Left renal pelvis (tissue), 4 donors: ENCODE measurements at regions not wholly inside any gene's neighbourhood (a gene's known extent, or its start where the extent isn't known, plus 50 kb on each side); places are given as distances from the start of the nearest gene placed in this dataset.
"Not testable (repeated sequence)": the region's sequence is repeated elsewhere in the genome, so short reads cannot be mapped to it uniquely, and the experiment has no call there.

Source experiments
- DNase-seq, 4 donors: peaks; one replicate each; pipeline ENCODE4 v3.0.0-alpha.2; 2013; ENCODE audit warnings: low read depth in 4 of 4, low spot score in 3 of 4

- no peak for DNase-seq
Measured at GRCh38 chr2:223457301-223457700, 144.9 kb downstream of the SCG2 start.

GRCh38 chr2:223459328-223459939 is 142.7 kb downstream of the SCG2 start:
- DNase-seq = no peak

- no peak for DNase-seq
Measured at GRCh38 chr2:223460209-223460608, 142.0 kb downstream of the SCG2 start.

- no peak for DNase-seq
Measured at GRCh38 chr2:223460774-223461211, 141.4 kb downstream of the SCG2 start.

GRCh38 chr2:223464071-223464470 is 138.1 kb downstream of the SCG2 start:
- no peak for DNase-seq

- DNase-seq = no peak
Measured at GRCh38 chr2:223465793-223466192, 136.4 kb downstream of the SCG2 start.

- no peak for DNase-seq
Measured at GRCh38 chr2:223467196-223467595, 135.0 kb downstream of the SCG2 start.

GRCh38 chr2:223469270-223470046 is 132.7 kb downstream of the SCG2 start:
- DNase-seq = no peak

- DNase-seq = no peak
Measured at GRCh38 chr2:223470602-223471001, 131.6 kb downstream of the SCG2 start.

GRCh38 chr2:223472771-223473170 is 129.4 kb downstream of the SCG2 start:
- DNase-seq = no peak

GRCh38 chr2:223474893-223475292 is 127.3 kb downstream of the SCG2 start:
- no peak for DNase-seq

- DNase-seq = no peak
Measured at GRCh38 chr2:223475901-223476300, 126.3 kb downstream of the SCG2 start.

GRCh38 chr2:223477318-223477717 is 124.8 kb downstream of the SCG2 start:
- DNase-seq = no peak

- no peak for DNase-seq
Measured at GRCh38 chr2:223481486-223481885, 120.7 kb downstream of the SCG2 start.

GRCh38 chr2:223486751-223487150 is 115.4 kb downstream of the SCG2 start:
- no peak for DNase-seq

- DNase-seq = no peak
Measured at GRCh38 chr2:223487214-223487846, 114.8 kb downstream of the SCG2 start.

- DNase-seq = no peak
Measured at GRCh38 chr2:223488814-223489213, 113.3 kb downstream of the SCG2 start.

- peak in 1 of 4 donors; percentile 3 for DNase-seq
Measured at GRCh38 chr2:223494496-223494895, 107.7 kb downstream of the SCG2 start.

GRCh38 chr2:223494942-223495341 is 107.2 kb downstream of the SCG2 start:
- no peak for DNase-seq

- DNase-seq = not testable (repeated sequence)
Measured at GRCh38 chr2:223496853-223497252, 105.3 kb downstream of the SCG2 start.

GRCh38 chr2:223500709-223501108 is 101.5 kb downstream of the SCG2 start:
- DNase-seq = no peak

GRCh38 chr2:223501641-223502040 is 100.5 kb downstream of the SCG2 start:
- DNase-seq = no peak
